ENCODE measurements at regions not wholly inside any gene's neighbourhood (a gene's known extent, or its start where the extent isn't known, plus 50 kb on each side); places are given as distances from the start of the nearest gene placed in this dataset.
"Not testable (repeated sequence)": the region's sequence is repeated elsewhere in the genome, so short reads cannot be mapped to it uniquely, and the experiment has no call there.

DNA sequence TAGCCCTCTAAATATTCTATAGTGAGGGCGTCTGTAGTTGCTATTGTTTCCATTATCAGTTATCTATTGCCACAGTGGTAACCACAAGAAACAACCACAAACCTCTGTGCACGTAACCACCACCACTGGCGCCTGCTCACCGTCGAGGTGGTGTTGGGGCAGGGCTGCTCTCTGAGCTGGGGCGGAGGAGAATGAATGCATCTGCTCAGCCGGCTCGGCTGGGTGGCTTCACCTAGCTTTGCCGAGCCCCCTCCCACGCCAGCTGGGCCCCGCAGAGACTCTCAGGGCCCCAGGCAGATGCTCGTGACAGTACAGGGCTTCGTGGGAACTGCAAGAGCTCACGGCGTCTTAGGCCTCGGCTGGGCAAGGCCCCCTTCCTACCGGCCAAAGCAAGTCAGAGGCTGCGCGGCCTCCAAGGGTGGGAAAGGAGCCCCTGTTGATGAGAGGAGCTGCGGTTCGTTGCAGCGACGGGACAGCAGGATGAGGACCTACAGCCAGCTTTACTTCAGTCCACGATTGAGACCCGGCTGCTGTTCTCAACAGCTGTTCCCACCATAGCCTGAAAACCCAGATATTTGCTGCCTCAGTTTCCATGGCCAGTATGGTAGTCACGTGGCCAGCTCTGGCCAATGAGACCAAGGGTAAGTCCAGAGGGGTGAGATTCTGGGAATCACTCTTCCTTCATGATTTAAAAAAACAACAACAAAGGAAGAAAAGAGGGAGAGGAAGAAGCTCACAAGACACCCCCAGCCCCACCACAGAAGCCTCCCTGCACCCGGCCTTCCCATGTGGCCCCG lies 120.2 kb upstream of the AFDN start:
- DNase-seq (ENCODE audit: low read depth, low spot score): no peak
- H3K9me3 ChIP-seq (ENCODE audit: low read depth, low read length): no peaks in the 10 kb centered on the region
- H3K9ac ChIP-seq (ENCODE audit: insufficient read length): no peak overlapping the region
- no peak overlapping the region for H3K27ac ChIP-seq
- no peak overlapping the region for H3K4me3 ChIP-seq
- TF ChIP-seq FOXP2 (optimal IDR thresholded peaks at IDR 0.05; ENCODE audit: control extremely low read depth, extremely low read length, insufficient read depth) (no peak), POLR2AphosphoS5 (IDR thresholded peaks at IDR 0.05; ENCODE audit: borderline replicate concordance, low read depth, low read length) (no peak), EZH2 (IDR thresholded peaks at IDR 0.05) (no peak)
- no peaks in the 10 kb centered on the region for H3K36me3 ChIP-seq (ENCODE audit: insufficient read depth, low read length)

DNA sequence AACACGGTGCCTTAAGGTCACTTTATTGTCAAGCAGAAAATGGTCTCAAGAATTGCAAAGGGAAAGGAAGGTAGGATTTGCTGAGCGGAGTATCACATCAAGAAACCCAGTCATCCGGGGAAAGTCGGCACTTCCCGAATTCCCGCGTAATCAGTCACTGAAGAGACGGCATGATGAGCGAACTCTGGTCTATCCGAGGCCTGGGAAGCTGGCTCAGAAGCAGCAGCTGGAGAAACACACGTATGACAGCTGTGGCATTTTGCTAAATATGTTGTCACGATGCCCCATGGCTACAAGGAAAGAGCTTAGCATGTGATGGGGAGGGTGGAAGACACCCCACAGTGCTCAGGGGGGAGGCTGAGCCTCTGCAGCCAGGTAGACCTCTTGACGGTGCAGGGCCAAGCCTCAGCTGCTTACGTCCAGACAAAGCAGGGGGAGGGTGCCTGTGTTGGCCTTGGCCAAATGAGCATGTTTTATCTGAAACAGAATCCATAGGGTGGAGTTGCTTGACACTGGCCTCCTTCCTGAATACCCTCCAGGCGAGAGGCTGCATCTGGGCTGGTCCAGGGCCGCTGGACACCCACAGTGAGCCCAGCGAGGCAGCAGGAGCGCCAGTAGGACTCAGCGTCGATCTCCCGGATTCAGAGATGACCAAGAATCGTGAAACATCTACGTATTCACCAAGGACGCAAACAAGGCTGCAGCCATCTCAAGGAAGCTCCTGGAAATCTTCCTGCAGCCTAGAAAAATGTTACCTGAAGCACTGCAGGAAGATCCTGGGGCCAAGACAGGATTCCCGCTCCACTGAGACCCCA lies 118.8 kb upstream of the AFDN start:
- H3K9ac ChIP-seq (ENCODE audit: insufficient read length): no peak overlapping the region
- H3K4me3 ChIP-seq: no peak overlapping the region
- no peaks in the 10 kb centered on the region for H3K9me3 ChIP-seq (ENCODE audit: low read depth, low read length)
- no peak for TF ChIP-seq POLR2AphosphoS5 (IDR thresholded peaks at IDR 0.05; ENCODE audit: borderline replicate concordance, low read depth, low read length)
- no peak for TF ChIP-seq FOXP2 (optimal IDR thresholded peaks at IDR 0.05; ENCODE audit: control extremely low read depth, extremely low read length, insufficient read depth)
- TF ChIP-seq EZH2 (IDR thresholded peaks at IDR 0.05): no peak
- H3K36me3 ChIP-seq (ENCODE audit: insufficient read depth, low read length): no peaks in the 10 kb centered on the region
- H3K27ac ChIP-seq: no peak overlapping the region
- no peak for DNase-seq (ENCODE audit: low read depth, low spot score)

- H3K27ac ChIP-seq: no peak overlapping the region
- no peaks in the 10 kb centered on the region for H3K36me3 ChIP-seq (ENCODE audit: insufficient read depth, low read length)
- no peak overlapping the region for H3K4me3 ChIP-seq
- TF ChIP-seq FOXP2 (optimal IDR thresholded peaks at IDR 0.05; ENCODE audit: control extremely low read depth, extremely low read length, insufficient read depth) (no peak), POLR2AphosphoS5 (IDR thresholded peaks at IDR 0.05; ENCODE audit: borderline replicate concordance, low read depth, low read length) (no peak), EZH2 (IDR thresholded peaks at IDR 0.05) (no peak)
- no peak for DNase-seq (ENCODE audit: low read depth, low spot score)
- H3K9me3 ChIP-seq (ENCODE audit: low read depth, low read length): no peaks in the 10 kb centered on the region
- no peak overlapping the region for H3K9ac ChIP-seq (ENCODE audit: insufficient read length)
These were observed 118.1 kb upstream of the AFDN start for GRCh38 chr6:167708501-167709094.

DNA sequence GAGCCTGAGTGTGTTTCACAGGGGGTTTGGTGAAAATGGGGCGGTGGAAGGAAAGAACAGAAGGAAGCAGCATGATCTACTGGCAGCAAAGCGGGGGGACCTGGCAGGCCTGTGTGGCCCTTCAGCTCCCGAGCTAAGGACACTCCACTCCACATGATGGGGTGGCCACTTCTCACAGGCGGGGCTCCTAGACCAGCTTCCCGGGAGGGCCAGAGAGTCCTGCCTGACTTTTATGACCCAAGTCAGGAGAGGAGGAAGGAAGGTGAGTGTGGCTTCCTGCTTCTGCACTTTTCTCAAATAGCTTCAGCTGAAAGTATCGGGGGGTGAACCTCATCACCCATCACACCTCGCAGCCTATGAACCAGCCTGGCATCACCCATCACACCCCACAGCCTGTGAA lies 117.5 kb upstream of the AFDN start:
- Histone ChIP-seq H3K27ac (no peak overlapping the region), H3K36me3 (ENCODE audit: insufficient read depth, low read length) (no peaks in the 10 kb centered on the region), H3K9ac (ENCODE audit: insufficient read length) (no peak overlapping the region), H3K9me3 (ENCODE audit: low read depth, low read length) (no peaks in the 10 kb centered on the region), H3K4me3 (no peak overlapping the region)
- TF ChIP-seq EZH2 (IDR thresholded peaks at IDR 0.05) (no peak), FOXP2 (optimal IDR thresholded peaks at IDR 0.05; ENCODE audit: control extremely low read depth, extremely low read length, insufficient read depth) (no peak), POLR2AphosphoS5 (IDR thresholded peaks at IDR 0.05; ENCODE audit: borderline replicate concordance, low read depth, low read length) (no peak)
- DNase-seq (ENCODE audit: low read depth, low spot score): no peak

- H3K36me3 ChIP-seq (ENCODE audit: insufficient read depth, low read length); H3K9me3 ChIP-seq (ENCODE audit: low read depth, low read length); H3K27ac ChIP-seq; H3K4me3 ChIP-seq; DNase-seq (ENCODE audit: low read depth, low spot score); H3K9ac ChIP-seq (ENCODE audit: insufficient read length): not testable (repeated sequence)
These were observed 116.9 kb upstream of the AFDN start for GRCh38 chr6:167709776-167710336.

- no peak overlapping the region for H3K27ac ChIP-seq
- H3K36me3 ChIP-seq (ENCODE audit: insufficient read depth, low read length): no peaks in the 10 kb centered on the region
- no peak overlapping the region for H3K4me3 ChIP-seq
- no peak for TF ChIP-seq EZH2 (IDR thresholded peaks at IDR 0.05)
- no peaks in the 10 kb centered on the region for H3K9me3 ChIP-seq (ENCODE audit: low read depth, low read length)
- no peak for DNase-seq (ENCODE audit: low read depth, low spot score)
- no peak overlapping the region for H3K9ac ChIP-seq (ENCODE audit: insufficient read length)
These were observed 116.3 kb upstream of the AFDN start for GRCh38 chr6:167710363-167710920.

DNA sequence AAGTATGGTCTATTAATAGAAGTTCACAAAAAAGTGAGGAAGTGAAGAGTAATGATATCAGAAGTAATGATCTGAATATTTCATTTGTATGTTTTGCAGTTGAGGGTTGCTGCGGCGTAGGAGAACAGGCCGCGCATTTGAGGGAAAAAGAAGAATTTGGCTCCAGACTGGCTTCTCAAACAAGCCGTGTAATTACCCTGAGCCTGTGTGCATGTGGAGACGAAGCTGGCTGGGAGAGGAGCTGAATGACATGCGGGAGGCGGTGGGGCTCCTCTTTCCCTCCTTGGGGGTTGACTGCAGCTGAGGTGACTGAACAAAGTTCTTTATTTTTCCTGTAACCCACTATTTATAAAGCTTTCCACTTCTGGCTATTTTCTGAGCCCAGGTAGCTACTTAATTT lies 115.5 kb upstream of the AFDN start:
- no peak overlapping the region for H3K9ac ChIP-seq (ENCODE audit: insufficient read length)
- no peaks in the 10 kb centered on the region for H3K36me3 ChIP-seq (ENCODE audit: insufficient read depth, low read length)
- no peak overlapping the region for H3K27ac ChIP-seq
- no peak for DNase-seq (ENCODE audit: low read depth, low spot score)
- no peak overlapping the region for H3K4me3 ChIP-seq
- H3K9me3 ChIP-seq (ENCODE audit: low read depth, low read length): no peaks in the 10 kb centered on the region
- TF ChIP-seq EZH2 (IDR thresholded peaks at IDR 0.05) (no peak), POLR2AphosphoS5 (IDR thresholded peaks at IDR 0.05; ENCODE audit: borderline replicate concordance, low read depth, low read length) (no peak), FOXP2 (optimal IDR thresholded peaks at IDR 0.05; ENCODE audit: control extremely low read depth, extremely low read length, insufficient read depth) (no peak)
